Sigmoid colon (tissue), 6 donors: ENCODE measurements at regions not wholly inside any gene's neighbourhood (a gene's known extent, or its start where the extent isn't known, plus 50 kb on each side); places are given as distances from the start of the nearest gene placed in this dataset.
"Not testable (repeated sequence)": the region's sequence is repeated elsewhere in the genome, so short reads cannot be mapped to it uniquely, and the experiment has no call there.

ENCODE experiments used
- DNase-seq: peaks from one replicate; pipeline ENCODE4 v3.0.0-alpha.2; 2019
- H3K27ac ChIP-seq, 4 donors: fragments of 200-600 bp; sonication (generic); one replicate each; pipeline ENCODE4 v1.5.1; 2016 to 2019; ENCODE audit warnings: mild to moderate bottlenecking in 1 of 4
- H3K27me3 ChIP-seq, 3 donors: fragments of 200-600 bp; sonication (generic); one replicate each; pipeline ENCODE4 v1.5.1; 2019; ENCODE audit warnings: mild to moderate bottlenecking in 1 of 3
- H3K36me3 ChIP-seq, 4 donors: fragments of 200-600 bp; sonication (generic); one replicate each; pipeline ENCODE4 v1.5.1; 2016 to 2019
- H3K4me1 ChIP-seq, 4 donors: fragments of 200-600 bp; sonication (generic); one replicate each; pipeline ENCODE4 v1.5.1; 2017 to 2019
- H3K4me3 ChIP-seq, 4 donors: fragments of 200-600 bp; sonication (generic); one replicate each; pipeline ENCODE4 v1.5.1; 2017 to 2019; ENCODE audit warnings: mild to moderate bottlenecking in 2 of 4, moderate library complexity in 1 of 4
- H3K9me3 ChIP-seq, 4 donors: fragments of 200-600 bp in 3 of 4; sonication (generic) in 3 of 4; one replicate each; pipeline versions ENCODE4 v1.5.1 to v1.6.1; 2013 to 2019
- CTCF ChIP-seq, 4 experiments: fragments of 450-650 bp in 3 of 4; fragments of 200-600 bp in 1 of 4; IDR thresholded peaks; one replicate each; pipeline ENCODE4 v1.5.1; 2016 to 2019; ENCODE audit warnings: antibody characterized with exemption in 4 of 4, mild to moderate bottlenecking in 3 of 4, moderate library complexity in 2 of 4
- EP300 ChIP-seq, 4 donors: sonication (generic); formaldehyde crosslinking; IDR thresholded peaks; one replicate each; pipeline ENCODE4 v1.6.1; 2017; ENCODE audit warnings: antibody characterized with exemption in 4 of 4
- POLR2A ChIP-seq, 2 donors: fragments of 450-650 bp; IDR thresholded peaks; one replicate each; pipeline ENCODE4 v1.6.1; 2016; ENCODE audit warnings: antibody characterized with exemption in 2 of 2, mild to moderate bottlenecking in 2 of 2, moderate library complexity in 2 of 2
- POLR2AphosphoS5 ChIP-seq, 4 donors: sonication (generic); formaldehyde crosslinking; IDR thresholded peaks; one replicate each; pipeline ENCODE4 v1.6.1; 2017; ENCODE audit warnings: antibody characterized with exemption in 4 of 4
- WGBS, 2 donors: extraction: QIAGEN DNeasy Blood & Tissue Kit; methylation state at CpG; one replicate each; pipeline ENCODE4 v1.1.7; 2013; 5-methylcytosine and 5-hydroxymethylcytosine counted together
- intact Hi-C: fragments of 100-400 bp; cut with DNase I; formaldehyde crosslinking; loops from one replicate; pipeline ENCODE4 v1.15.1; 2023
- donor health status: healthy with polysubstance abuse.
- donor health status: healthy.

GRCh38 chr7:150003304-150003810, 129.6 kb downstream of the ATP6V0E2 start:
- H3K36me3 ChIP-seq, result no peaks in the 10 kb centered on the region
- WGBS, 2 donors, result 65 to 67% methylated on average over 4 of the region's 4 CpGs
- intact Hi-C loops, result no loop called here
- no peak for DNase-seq
- H3K27me3 ChIP-seq, result no peaks in the 10 kb centered on the region
- H3K4me1 ChIP-seq, result no peaks in the 10 kb centered on the region
- H3K9me3 ChIP-seq, result no peaks in the 10 kb centered on the region
- TF ChIP-seq POLR2AphosphoS5 (IDR thresholded peaks at IDR 0.05) (no peak), EP300 (IDR thresholded peaks at IDR 0.05) (no peak), CTCF (IDR thresholded peaks at IDR 0.05) (no peak), POLR2A (IDR thresholded peaks at IDR 0.05) (no peak)
- no peak overlapping the region for H3K4me3 ChIP-seq
- H3K27ac ChIP-seq, result no peak overlapping the region

GRCh38 chr7:150003973-150004372, 130.2 kb downstream of the ATP6V0E2 start:
- DNase-seq, intact Hi-C loops: not testable (repeated sequence)

GRCh38 chr7:150004843-150005242, 131.1 kb downstream of the ATP6V0E2 start:
- H3K4me3 ChIP-seq, H3K36me3 ChIP-seq, H3K27me3 ChIP-seq, intact Hi-C loops, H3K9me3 ChIP-seq, H3K4me1 ChIP-seq, H3K27ac ChIP-seq, DNase-seq: not testable (repeated sequence)
- 95 to 98% methylated on average over 4 of the region's 4 CpGs for WGBS, 2 donors

More at GRCh38 chr7:150003973-150004372, 130.2 kb downstream of the ATP6V0E2 start:
- WGBS, 2 donors, result 91 to 92% methylated on average over 2 of the region's 2 CpGs
- not testable (repeated sequence) for H3K9me3 ChIP-seq, H3K4me1 ChIP-seq, H3K27me3 ChIP-seq, H3K27ac ChIP-seq, H3K36me3 ChIP-seq, H3K4me3 ChIP-seq

- H3K27ac ChIP-seq, H3K4me1 ChIP-seq, intact Hi-C loops, H3K4me3 ChIP-seq, H3K27me3 ChIP-seq, H3K9me3 ChIP-seq, H3K36me3 ChIP-seq, DNase-seq: not testable (repeated sequence)
- 50 to 80% methylated on average over 8 of the region's 9 CpGs for whole genome bisulfite sequencing, 2 donors
Observed at GRCh38 chr7:150009620-150010303, 136.0 kb downstream of the ATP6V0E2 start.

GRCh38 chr7:150016651-150017189, 143.0 kb downstream of the ATP6V0E2 start:
- H3K4me1 ChIP-seq, H3K9me3 ChIP-seq, H3K4me3 ChIP-seq, intact Hi-C loops, DNase-seq, H3K27me3 ChIP-seq, H3K27ac ChIP-seq, H3K36me3 ChIP-seq: not testable (repeated sequence)
- WGBS, 2 donors, result 46 to 79% methylated on average over 3 of the region's 3 CpGs

- DNase-seq, H3K36me3 ChIP-seq, intact Hi-C loops, H3K4me3 ChIP-seq, H3K27ac ChIP-seq, H3K27me3 ChIP-seq, H3K9me3 ChIP-seq, H3K4me1 ChIP-seq: not testable (repeated sequence)
- whole genome bisulfite sequencing, 2 donors, result 46 to 75% methylated on average over 3 of the region's 3 CpGs
Observed at GRCh38 chr7:150020210-150020609, 146.4 kb downstream of the ATP6V0E2 start.

GRCh38 chr7:150024550-150025490, 151.1 kb downstream of the ATP6V0E2 start:
- H3K4me3 ChIP-seq, H3K36me3 ChIP-seq, H3K9me3 ChIP-seq, H3K27me3 ChIP-seq, H3K27ac ChIP-seq, intact Hi-C loops, DNase-seq, H3K4me1 ChIP-seq: not testable (repeated sequence)
- WGBS, 2 donors, result 83 to 89% methylated on average over 7 of the region's 7 CpGs

- H3K9me3 ChIP-seq, DNase-seq, H3K4me1 ChIP-seq, H3K36me3 ChIP-seq, H3K4me3 ChIP-seq, H3K27ac ChIP-seq, intact Hi-C loops, H3K27me3 ChIP-seq: not testable (repeated sequence)
- 93 to 96% methylated on average over 7 of the region's 7 CpGs for WGBS, 2 donors
Observed at GRCh38 chr7:150025802-150026201, 152.0 kb downstream of the ATP6V0E2 start.

- H3K27ac ChIP-seq, H3K36me3 ChIP-seq, H3K4me1 ChIP-seq, intact Hi-C loops, H3K4me3 ChIP-seq, DNase-seq, H3K9me3 ChIP-seq, H3K27me3 ChIP-seq: not testable (repeated sequence)
- 75 to 80% methylated on average over 10 of the region's 13 CpGs for WGBS, 2 donors
Observed at GRCh38 chr7:150028344-150029012, 154.7 kb downstream of the ATP6V0E2 start.

- H3K36me3 ChIP-seq, H3K4me1 ChIP-seq, DNase-seq, H3K4me3 ChIP-seq, H3K27ac ChIP-seq, intact Hi-C loops, H3K27me3 ChIP-seq, H3K9me3 ChIP-seq: not testable (repeated sequence)
- 89 to 92% methylated on average over 6 of the region's 6 CpGs for WGBS, 2 donors
Observed at GRCh38 chr7:150029013-150029389, 155.2 kb downstream of the ATP6V0E2 start.

- H3K4me1 ChIP-seq, H3K27ac ChIP-seq, H3K9me3 ChIP-seq, intact Hi-C loops, DNase-seq, H3K27me3 ChIP-seq, H3K4me3 ChIP-seq, H3K36me3 ChIP-seq: not testable (repeated sequence)
- 86 to 94% methylated on average over 3 of the region's 3 CpGs for WGBS, 2 donors
Observed at GRCh38 chr7:150031733-150032132, 158.0 kb downstream of the ATP6V0E2 start.
